ENCODE measurements at regions not wholly inside any gene's neighbourhood (a gene's known extent, or its start where the extent isn't known, plus 50 kb on each side); places are given as distances from the start of the nearest gene placed in this dataset.
"Not testable (repeated sequence)": the region's sequence is repeated elsewhere in the genome, so short reads cannot be mapped to it uniquely, and the experiment has no call there.

- DNase-seq, result no peak
- in situ Hi-C loops (cut with HindIII; ENCODE audit: low pct_ligation_motif_present, low pct_unique_long_range_greater_than_20kb, low sequenced_read_pairs), result no loop called here
Observed at GRCh38 chr7:19554581-19554980, 154.3 kb downstream of the POLR1F start.

DNA sequence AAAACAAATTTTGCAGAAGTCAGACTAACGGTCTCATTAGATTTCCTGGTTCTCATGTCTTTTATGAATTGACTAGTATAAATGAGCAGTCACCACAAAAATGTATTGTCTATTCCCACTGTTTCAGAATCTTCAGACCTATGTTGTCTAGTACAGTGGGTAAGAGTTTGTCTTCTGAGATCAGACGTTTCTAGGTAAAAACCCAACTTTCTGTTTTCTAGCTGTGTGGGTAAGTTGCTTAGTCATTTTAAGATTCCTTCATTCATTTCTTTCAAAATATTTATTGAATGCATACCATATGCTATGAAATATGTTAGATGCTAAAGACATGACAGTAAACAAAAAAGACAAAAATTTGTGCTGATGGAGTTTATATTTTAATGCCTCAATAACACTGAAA lies 156.3 kb downstream of the POLR1F start:
- in situ Hi-C loops (cut with HindIII; ENCODE audit: low pct_ligation_motif_present, low pct_unique_long_range_greater_than_20kb, low sequenced_read_pairs), result no loop called here
- DNase-seq, result no peak

DNA sequence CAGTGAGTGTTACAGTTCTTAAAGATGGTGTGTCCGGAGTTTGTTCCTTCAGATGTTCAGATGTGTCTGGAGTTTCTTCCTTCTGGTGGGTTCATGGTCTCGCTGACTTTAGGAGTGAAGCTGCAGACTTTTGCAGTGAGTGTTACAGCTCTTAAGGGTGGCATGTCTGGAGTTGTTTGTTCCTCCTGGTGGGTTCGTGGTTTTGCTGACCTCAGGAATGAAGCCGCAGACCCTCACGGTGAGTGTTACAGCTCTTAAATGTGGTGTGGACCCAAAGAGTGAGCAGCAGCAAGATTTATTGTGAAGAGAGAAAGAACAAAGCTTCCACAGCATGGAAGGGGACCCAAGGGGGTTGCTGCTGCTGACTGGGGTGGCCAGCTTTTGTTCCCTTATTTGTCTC lies 159.6 kb downstream of the POLR1F start:
- in situ Hi-C loops (cut with HindIII; ENCODE audit: low pct_ligation_motif_present, low pct_unique_long_range_greater_than_20kb, low sequenced_read_pairs); DNase-seq: not testable (repeated sequence)

- DNase-seq, result no peak
- in situ Hi-C loops (cut with HindIII; ENCODE audit: low pct_ligation_motif_present, low pct_unique_long_range_greater_than_20kb, low sequenced_read_pairs), result no loop called here
Observed at GRCh38 chr7:19537942-19538401, 170.9 kb downstream of the POLR1F start.

GRCh38 chr7:19533266-19533665 lies 175.6 kb downstream of the POLR1F start:
- no peak for DNase-seq
- in situ Hi-C loops (cut with HindIII; ENCODE audit: low pct_ligation_motif_present, low pct_unique_long_range_greater_than_20kb, low sequenced_read_pairs), result no loop called here

DNA sequence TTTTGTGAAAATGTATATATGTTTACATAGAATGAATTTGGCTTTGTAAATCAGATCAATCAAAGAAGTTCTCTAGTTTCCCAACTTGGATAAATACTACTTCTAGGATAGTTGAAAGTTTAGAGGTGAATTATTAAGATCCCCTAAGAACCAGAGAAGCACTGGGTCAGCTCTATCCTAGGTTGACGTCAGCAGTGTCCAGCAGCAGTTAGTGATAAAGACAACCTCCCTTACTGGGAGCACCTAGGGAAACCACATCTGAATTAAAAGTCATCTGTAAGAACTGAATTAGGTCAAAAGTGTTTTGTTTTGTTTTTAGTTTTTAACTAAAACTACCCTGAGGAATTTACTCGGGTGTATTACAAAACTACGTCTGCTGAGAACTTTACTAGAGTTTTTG lies 178.0 kb downstream of the POLR1F start:
- DNase-seq, result no peak
- in situ Hi-C loops (cut with HindIII; ENCODE audit: low pct_ligation_motif_present, low pct_unique_long_range_greater_than_20kb, low sequenced_read_pairs), result no loop called here

DNA sequence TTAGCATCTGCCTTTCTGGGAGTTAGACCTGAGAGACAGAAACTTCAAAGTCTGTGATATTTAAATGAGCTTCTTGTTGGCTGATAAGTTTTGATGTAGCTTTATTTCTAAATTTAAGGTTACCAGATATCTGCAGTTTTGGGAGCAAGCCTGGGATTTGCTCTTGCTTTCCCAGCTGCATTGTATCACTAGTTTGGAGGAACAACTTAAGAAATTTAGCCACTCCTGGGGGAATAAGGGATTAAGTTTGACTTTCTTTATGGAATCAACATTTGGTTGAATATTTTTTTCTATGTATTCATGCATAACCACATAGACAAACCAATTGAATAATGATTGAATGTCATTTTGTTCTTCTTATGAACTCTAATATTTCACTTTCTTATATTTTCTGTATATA lies 178.6 kb downstream of the POLR1F start:
- in situ Hi-C loops (cut with HindIII; ENCODE audit: low pct_ligation_motif_present, low pct_unique_long_range_greater_than_20kb, low sequenced_read_pairs), result no loop called here
- DNase-seq, result no peak

- no peak for DNase-seq
- in situ Hi-C loops (cut with HindIII; ENCODE audit: low pct_ligation_motif_present, low pct_unique_long_range_greater_than_20kb, low sequenced_read_pairs), result no loop called here
Observed at GRCh38 chr7:19526639-19527038, 182.2 kb downstream of the POLR1F start.

GRCh38 chr7:19522486-19522885 lies 186.4 kb downstream of the POLR1F start:
- no peak for DNase-seq
- in situ Hi-C loops (cut with HindIII; ENCODE audit: low pct_ligation_motif_present, low pct_unique_long_range_greater_than_20kb, low sequenced_read_pairs), result no loop called here

GRCh38 chr7:19520392-19520791 lies 188.4 kb downstream of the POLR1F start:
- in situ Hi-C loops (cut with HindIII; ENCODE audit: low pct_ligation_motif_present, low pct_unique_long_range_greater_than_20kb, low sequenced_read_pairs), result no loop called here
- no peak for DNase-seq

GRCh38 chr7:19519443-19520021 lies 189.3 kb downstream of the POLR1F start:
- in situ Hi-C loops (cut with HindIII; ENCODE audit: low pct_ligation_motif_present, low pct_unique_long_range_greater_than_20kb, low sequenced_read_pairs), result no loop called here
- DNase-seq, result no peak

DNA sequence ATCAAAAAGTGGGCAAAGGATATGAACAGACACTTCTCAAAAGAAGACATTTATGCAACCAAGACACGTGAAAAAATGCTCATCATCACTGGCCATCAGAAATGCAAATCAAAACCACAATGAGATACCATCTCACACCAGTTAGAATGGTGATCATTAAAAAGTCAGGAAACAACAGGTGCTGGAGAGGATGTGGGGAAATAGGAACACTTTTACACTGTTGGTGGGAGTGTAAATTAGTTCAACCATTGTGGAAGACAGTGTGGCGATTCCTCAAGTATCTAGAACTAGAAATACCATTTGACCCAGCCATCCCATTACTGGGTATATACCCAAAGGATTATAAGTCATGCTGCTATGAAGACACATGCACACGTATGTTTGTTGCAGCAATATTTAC lies 191.3 kb downstream of the POLR1F start:
- DNase-seq; in situ Hi-C loops (cut with HindIII; ENCODE audit: low pct_ligation_motif_present, low pct_unique_long_range_greater_than_20kb, low sequenced_read_pairs): not testable (repeated sequence)

- in situ Hi-C loops (cut with HindIII; ENCODE audit: low pct_ligation_motif_present, low pct_unique_long_range_greater_than_20kb, low sequenced_read_pairs), result no loop called here
- no peak for DNase-seq
Observed at GRCh38 chr7:19508821-19509220, 200.0 kb downstream of the POLR1F start.

GRCh38 chr7:19508124-19508523 lies 200.7 kb downstream of the POLR1F start:
- no peak for DNase-seq
- in situ Hi-C loops (cut with HindIII; ENCODE audit: low pct_ligation_motif_present, low pct_unique_long_range_greater_than_20kb, low sequenced_read_pairs), result no loop called here

DNA sequence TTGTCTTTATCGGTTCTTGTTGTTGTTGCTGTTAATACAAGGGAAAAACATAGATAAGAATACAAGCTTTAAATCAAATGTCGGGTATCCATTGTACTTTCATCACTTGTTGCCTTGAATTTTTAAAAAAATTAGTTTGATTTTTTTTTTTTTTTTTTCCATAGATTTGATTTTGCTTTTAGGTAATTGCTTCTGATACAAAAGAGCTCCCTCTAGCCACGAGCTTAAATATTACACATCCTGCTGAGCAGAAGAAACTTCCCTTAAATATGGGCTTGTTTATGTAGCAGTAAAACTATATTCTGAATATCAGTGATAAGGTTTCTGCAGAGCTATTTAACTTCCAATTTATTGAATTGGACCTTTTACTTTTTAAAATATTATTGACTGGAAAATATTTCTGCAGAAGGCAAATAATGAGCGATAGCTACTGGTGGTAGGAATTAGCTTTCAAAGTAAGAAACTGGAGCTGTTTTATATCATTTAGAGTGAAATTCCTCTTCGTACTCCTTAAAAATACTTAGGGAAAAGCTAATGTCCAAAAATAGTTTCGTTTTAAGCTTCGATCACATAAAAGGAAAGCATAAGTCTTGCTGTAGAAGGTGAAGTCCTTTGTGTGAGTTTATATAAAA lies 216.9 kb downstream of the POLR1F start:
- in situ Hi-C loops (cut with HindIII; ENCODE audit: low pct_ligation_motif_present, low pct_unique_long_range_greater_than_20kb, low sequenced_read_pairs), result no loop called here
- DNase-seq, result peak; percentile 52

DNA sequence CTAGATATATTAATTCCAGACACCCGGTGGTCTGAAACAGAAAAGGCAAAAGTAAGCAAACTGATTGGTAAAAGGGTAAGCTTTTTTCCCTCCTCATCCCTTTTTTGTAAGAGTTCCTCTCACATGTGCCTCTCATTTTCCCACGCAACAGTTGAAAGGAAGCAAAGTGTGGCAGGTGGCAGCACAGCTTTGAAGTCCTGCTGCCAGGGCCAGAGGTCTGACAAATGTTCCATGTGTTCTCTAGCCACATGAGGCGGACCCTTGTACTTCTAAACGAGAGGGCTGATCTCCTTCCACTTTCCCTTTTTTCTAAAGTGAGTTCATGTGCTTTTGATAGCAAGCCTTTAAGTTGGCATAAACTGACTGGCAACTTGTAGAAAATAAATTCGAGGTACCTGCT lies 217.5 kb downstream of the POLR1F start:
- no peak for DNase-seq
- in situ Hi-C loops (cut with HindIII; ENCODE audit: low pct_ligation_motif_present, low pct_unique_long_range_greater_than_20kb, low sequenced_read_pairs), result no loop called here

DNA sequence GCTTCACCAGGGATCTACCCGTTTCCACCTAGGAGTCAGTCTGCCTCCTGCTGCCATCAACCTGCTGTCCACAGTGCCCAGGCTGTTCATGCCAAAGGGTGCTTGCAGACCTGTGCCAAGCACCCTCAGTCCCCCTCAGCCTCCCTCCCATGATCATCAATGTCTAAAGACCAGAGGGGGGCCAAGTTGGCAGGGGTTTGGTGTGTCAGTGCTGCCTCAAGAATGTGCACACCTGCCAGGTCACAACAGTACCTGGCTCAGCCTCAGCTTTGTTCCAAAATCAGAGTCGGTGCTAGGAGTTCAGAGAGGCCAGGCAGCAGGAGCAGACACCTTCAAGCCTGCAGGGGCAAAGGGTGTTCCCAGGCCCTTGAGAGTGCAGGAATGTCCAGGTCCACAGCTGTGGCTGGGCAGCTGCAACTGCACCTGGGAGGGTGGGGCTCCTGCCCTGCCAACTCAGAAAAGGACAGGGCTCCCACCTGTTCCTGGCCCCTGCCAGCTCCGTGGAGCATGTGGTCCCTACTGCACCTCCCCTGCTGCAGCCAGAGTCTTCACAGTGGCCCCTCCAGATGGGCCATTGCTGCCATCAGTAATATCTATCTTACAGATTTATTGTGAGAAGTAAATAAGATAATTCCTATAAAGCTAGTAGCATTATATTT lies 219.5 kb downstream of the POLR1F start:
- in situ Hi-C loops (cut with HindIII; ENCODE audit: low pct_ligation_motif_present, low pct_unique_long_range_greater_than_20kb, low sequenced_read_pairs), result no loop called here
- no peak for DNase-seq

GRCh38 chr7:19488056-19488455 lies 220.8 kb downstream of the POLR1F start:
- in situ Hi-C loops (cut with HindIII; ENCODE audit: low pct_ligation_motif_present, low pct_unique_long_range_greater_than_20kb, low sequenced_read_pairs), result no loop called here
- DNase-seq, result no peak

- in situ Hi-C loops (cut with HindIII; ENCODE audit: low pct_ligation_motif_present, low pct_unique_long_range_greater_than_20kb, low sequenced_read_pairs), result no loop called here
- DNase-seq, result no peak
Observed at GRCh38 chr7:19482628-19483027, 226.2 kb downstream of the POLR1F start.

DNA sequence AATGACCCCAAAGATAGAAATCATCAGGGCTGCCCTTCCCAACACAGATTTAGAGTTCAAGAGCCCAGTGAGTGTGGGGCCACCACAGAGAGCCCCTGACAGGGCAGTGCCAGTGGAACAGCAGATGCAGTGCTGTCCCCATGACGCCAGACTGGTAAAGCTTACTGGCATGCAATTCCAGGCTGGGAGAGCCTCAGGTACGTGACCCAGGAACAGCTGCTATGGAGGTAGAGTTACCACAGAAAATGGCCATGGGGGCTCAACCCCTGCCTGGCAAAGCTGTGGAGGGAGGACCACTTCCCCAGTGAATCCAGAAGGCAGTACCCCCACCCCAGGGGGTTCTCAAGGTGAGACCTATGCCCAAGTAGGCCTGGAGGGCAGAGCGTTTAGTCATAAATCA lies 228.5 kb downstream of the POLR1F start:
- in situ Hi-C loops (cut with HindIII; ENCODE audit: low pct_ligation_motif_present, low pct_unique_long_range_greater_than_20kb, low sequenced_read_pairs), result no loop called here
- DNase-seq, result no peak
